Right renal cortex interstitium (tissue), 3 donors: ENCODE measurements at regions not wholly inside any gene's neighbourhood (a gene's known extent, or its start where the extent isn't known, plus 50 kb on each side); places are given as distances from the start of the nearest gene placed in this dataset.

Experiments used
- DNase-seq, 3 donors: peaks; one replicate each; pipeline ENCODE4 v3.0.0-alpha.2; 2013; ENCODE audit warnings: low read depth in 3 of 3, low spot score in 2 of 3

DNA sequence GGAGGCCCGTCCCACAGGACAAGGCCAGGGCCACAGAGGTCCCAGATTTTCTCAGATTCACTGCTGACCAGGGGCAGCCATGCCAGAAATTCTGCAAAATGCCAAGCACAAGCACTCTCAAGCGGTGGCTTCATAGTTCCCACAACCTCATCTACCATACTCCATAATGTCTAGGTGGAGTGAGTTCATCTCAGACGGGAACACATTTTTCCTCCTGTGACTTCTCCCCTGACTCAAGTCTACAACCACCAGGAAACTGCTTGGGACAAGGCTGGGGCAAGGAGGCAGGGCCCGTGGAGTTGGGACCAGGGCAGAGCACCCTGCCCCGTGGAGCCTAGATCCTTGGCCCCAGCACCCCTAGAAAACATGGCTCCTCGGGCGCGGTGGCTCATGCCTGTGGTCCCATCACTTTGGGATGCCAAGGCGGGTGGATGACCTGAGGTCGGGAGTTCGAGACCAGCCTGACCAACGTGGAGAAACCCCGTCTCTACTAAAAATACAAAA, 150.7 kb upstream of the HAAO start:
- no peak for DNase-seq

GRCh38 chr2:42942214-42942989, 150.0 kb upstream of the HAAO start:
- DNase-seq = no peak

DNA sequence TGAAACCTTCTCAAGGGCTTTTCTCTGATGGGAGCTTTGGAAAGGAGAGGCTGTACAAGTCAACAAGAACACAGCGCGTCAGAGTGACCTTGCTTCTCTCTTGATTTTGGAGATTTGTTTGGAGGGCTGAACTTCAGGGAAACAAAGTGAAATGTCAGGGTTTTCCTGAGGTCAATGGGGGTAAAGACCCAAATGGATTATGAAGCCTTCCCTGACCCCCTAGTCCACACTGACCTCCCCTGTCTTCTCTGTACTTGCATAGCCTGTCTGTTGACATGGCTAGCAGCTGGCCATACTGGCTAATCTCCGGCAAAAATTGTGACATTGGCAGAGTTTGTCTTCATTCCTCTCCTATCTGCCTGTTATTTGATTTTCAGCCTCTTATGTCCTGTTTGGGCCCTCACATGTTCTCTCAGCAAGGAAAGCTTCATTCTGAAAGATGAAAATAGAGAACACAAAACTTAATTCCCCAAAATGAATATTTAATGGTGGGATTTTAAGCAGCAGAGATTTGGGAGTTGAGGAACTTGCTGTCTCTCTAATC, 149.3 kb upstream of the HAAO start:
- no peak for DNase-seq

GRCh38 chr2:42939411-42940206, 147.2 kb upstream of the HAAO start:
- DNase-seq = no peak

DNA sequence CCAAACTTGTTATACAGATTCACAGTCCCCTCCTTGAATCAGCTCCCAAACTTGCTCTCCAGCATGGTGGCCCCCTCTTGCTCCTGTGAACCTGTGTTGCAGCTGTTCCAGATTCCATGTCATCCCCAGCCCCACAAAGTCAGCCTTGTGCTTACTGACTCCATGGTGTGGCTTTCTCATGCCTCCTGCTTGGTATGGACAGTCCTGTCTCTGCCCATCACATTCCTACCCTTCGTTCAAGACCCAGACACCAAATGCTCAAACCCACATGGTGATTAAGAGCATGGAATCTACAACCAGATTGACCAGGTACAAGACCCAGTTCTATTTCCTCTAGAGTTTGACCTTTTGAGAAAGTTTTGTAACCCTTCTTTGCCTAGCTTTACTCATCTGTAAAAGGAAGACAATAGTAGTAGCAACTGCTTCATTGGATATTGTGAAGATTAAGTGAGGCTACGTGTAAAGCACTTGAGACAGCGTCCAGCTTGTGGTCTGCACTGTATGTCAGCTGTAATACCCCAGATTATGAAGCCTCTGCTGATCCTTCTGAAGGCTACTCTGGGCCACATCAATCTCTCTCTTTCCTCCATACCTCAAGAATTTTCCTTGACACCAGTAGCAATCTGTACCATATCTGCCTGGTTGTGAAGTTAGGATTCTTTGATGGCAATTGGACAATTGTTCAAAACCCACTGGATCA, 146.4 kb upstream of the HAAO start:
- DNase-seq = no peak

- no peak for DNase-seq
These were observed 144.9 kb upstream of the HAAO start for GRCh38 chr2:42937171-42937875.

- no peak for DNase-seq
These were observed 143.6 kb upstream of the HAAO start for GRCh38 chr2:42935692-42936671.

- no peak for DNase-seq
These were observed 142.3 kb upstream of the HAAO start for GRCh38 chr2:42934580-42935186.

DNA sequence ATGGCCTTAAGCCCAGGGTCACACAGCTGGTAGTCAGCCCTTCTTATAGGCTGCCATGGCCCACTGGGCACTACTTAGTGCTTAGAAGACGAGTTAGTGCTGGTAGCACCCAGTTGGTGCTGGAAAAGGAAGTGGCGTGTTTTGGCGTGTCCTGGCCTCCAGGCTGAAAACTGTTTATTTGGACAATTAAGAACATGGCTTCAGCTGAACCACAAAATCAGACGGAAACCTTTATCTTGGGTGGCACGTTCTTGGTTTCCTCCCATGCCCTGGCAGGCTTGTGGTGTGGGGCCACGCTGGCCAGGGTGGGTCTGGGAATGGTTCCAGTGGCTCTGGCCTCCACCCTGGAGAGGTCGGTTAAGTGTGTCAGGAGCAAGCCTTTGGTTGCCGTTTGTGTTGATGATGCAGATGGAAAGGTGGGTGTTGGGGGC, 141.5 kb upstream of the HAAO start:
- no peak for DNase-seq

DNA sequence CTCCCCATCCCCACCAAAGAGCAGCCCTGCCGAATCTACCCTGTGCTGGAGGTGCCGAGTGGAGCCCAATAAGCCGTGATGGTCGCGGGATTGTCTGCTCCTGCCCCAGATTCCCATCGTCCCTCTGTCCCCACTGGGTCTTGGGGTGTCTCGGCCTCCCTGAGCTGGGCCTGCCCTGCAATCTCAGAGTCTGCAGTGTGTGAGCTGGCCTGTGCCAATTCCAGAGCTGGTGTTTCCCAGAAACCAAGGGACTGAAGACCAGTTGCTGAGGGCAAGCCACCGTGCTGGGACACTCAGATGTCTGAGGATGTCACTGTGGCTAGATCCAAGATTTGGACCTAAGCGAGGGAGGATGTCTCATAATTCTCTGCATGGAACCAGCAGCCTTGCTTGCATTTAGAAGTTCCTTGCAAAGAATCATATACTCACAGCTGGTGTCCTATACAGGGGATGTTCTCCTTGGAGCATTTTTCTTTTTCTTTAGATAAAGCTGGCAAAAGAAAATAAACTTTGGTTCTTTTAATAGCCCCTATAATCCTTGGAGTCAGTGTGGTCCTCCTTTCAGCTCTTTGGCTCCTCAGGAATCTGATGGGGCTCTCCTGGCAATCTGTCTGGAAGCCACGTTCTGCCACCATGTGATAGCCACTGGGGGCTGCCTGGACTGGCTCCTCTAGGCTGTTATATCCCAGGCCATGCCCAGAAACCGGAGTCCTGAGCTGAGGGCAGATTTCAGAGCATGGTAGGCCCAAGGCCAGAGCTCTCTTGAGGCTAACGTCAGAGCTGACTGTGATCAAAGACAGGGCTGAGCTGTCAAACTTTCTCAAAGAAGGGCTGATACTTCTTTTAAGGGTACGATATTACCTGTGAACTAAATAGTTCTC, 140.1 kb upstream of the HAAO start:
- DNase-seq = no peak

DNA sequence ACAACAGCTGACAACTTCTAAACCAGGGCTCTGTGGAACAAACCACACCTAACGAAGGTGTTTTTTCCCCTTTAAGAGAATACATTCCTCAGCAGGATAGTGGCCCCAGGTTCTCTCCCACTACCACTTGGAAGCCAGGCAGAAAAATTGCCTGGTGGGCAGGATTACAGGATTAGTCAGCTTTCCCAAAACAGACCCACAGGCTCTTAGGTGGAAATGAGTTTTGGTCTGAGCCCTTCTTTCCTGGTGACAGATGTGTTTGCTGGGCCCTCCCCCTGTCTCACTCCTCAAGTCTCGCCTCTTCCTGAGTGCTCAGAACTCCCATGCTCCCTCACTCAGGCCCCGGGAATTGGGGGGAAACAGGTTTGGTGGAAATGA, 139.4 kb upstream of the HAAO start:
- DNase-seq = no peak

DNA sequence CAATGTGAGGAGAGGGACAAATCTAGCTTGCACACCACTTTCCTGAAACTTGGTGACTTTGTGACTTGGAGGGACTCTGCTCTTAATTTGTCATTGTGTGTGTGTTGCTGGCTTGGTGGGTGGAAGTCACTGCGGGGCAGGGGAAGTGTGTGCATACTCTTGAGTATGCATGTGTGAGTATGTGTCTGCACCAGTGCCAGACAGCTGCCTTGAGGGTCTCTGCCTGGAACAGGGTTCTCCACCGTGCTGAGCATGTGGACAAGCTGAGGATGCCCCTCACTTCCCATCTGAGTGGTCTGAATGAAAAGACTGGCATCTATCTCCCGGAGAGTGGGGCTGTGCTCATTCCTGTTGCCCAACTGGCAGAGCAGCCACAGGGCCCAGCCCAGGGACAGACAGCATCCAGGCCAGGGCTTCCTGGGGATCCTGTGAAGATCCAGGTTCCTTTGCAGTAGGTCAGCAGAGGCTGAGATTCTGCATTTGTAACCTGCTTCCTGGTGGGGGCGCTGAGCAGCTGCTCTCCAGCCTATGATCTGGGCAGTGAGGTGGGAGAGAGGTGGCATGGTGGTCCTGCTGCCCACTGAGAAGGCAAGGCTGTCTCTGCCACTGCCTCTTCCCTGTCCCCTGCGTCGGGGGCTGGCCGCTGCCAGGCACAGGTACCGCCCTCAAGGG, 138.9 kb upstream of the HAAO start:
- no peak for DNase-seq

DNA sequence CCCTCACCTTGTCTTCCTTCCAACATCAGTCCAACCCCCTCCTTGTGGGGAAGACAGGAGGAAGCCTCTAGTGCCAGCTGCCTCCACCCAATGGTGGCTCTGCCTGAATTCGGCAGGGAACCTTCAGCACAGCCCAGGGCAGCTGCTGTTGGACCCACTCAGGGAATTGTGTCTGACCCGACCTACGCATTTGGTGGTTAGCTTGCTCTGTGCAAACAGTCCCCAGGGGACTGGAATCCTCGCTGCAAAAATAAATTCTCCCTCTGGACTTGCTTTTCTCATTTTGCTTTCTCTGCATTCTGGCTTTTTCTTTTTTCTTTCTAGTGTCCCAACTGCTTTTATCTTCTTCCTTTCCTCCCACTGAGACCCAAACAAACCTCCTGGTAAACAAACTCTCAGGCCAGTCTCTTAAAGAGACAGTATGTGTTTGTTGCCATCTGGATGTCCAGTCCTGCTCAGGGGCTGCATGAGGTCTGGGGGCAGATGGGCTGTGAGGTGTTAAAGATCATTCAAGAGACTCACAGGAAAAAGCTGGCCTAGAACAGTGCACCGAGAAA, 137.7 kb upstream of the HAAO start:
- DNase-seq = no peak

GRCh38 chr2:42929546-42930024, 137.2 kb upstream of the HAAO start:
- no peak for DNase-seq

DNA sequence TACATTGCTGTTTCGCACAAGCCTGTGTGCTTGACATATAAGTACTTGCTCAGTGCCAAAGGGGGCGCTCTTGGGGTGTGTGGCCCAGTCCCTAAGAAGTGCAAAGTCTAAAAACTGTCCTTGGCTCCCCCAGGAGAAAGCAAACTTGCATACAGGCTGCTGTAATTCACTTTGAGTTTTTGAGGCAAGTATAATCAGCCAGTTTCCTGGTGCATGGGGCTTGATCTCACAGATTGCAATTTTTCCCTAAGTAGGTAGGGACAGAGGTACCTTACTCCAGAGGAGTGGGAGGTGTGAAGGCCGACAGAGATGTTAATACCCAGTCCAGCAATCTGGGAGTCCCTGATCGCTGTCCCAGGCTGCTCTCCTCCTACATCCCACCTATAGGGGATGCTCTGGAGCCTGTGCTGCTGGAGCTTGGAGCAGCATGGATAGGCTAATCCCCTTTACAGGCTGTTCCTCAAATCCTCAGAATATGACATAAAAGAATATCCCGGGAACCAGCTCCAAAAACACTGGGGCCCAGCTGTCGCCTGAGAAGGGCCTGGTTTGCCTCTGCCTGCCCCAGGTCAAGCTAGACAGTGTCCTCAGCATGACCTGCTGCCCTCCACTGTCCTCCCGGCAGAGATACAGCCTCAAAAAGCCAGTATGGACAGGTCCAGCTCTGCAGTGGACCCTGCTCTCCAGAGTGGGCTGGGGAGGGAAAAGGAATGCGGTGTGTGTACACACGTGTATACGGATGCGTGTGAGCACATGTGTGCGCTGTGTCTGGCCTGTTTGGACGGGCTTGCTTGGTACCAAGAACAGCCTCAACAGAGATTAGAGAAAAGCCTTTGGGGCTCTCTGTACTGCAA, 136.5 kb upstream of the HAAO start:
- DNase-seq = no peak

DNA sequence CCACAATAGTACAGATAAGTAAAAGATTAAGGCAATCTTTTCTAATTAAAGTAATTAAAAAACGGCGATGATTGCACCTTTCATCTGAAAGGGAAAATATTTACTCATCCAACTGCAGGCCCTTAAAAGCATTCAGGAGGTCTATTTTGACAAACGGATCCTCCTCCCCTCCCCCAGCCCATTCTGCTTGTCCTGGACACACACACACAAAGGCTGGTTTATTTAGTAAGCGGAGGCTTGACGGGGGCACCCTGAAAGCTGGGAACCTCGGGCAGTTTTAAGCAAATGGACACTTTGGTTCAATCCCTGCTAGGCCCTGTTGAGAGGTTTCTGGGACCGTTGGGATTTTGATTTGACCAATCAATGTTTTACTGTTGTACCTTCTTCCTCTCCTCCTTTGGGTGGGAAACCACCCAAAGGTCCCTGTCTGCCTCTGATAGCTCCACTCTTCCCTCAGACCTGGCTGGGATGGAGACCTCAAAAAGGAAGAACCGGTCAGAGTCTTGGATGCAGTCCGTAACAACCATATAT, 135.8 kb upstream of the HAAO start:
- DNase-seq = no peak
